AG09309 (cell line): ENCODE measurements at regions not wholly inside any gene's neighbourhood (a gene's known extent, or its start where the extent isn't known, plus 50 kb on each side); places are given as distances from the start of the nearest gene placed in this dataset.
A peak's percentile ranks its signal among the peaks of the same experiment; 100 is the strongest.

Experiments
- DNase-seq: peaks from one replicate; pipeline ENCODE4 v3.0.0-alpha.2; 2010; ENCODE audit warnings: low read depth
- H3K4me3 ChIP-seq: 2 replicates; pipeline ENCODE4 v1.5.1; 2011; ENCODE audit warnings: mild to moderate bottlenecking, low read depth, low read length, moderate library complexity; ENCODE audit not compliant: control insufficient read depth
- CTCF ChIP-seq: IDR thresholded peaks from 2 replicates; pipeline ENCODE4 v1.5.1; 2011; ENCODE audit warnings: mild to moderate bottlenecking, low read depth, low read length, inconsistent platforms; ENCODE audit not compliant: insufficient read depth, control insufficient read depth; ENCODE audit errors: missing control alignments

DNA sequence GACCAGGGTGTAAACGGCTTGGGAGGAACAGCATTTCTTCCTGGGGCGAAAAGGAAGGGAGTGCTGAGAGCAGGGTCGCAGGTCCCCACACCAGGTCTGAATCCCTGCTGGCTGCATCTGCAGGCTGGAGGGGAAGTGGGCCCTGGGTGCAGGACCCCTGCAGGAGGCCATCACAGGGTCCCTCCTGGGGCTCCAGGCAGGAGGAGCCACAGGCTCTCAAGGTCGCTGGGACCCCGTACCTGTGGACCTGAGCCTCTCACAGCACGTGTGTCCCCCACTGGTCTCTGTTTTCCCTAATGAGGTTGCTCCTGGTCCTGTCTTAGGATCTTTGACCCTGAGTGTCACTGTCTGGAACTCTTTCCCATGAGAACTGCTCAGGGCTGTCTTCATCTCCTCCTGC, 147.8 kb upstream of the ZNF236 start:
- TF ChIP-seq CTCF: no peak
- H3K4me3 ChIP-seq: no peak overlapping the region
- no peak for DNase-seq

- no peak for DNase-seq
- TF ChIP-seq CTCF: no peak
- no peak overlapping the region for H3K4me3 ChIP-seq
Measured at GRCh38 chr18:76673281-76674185, 148.8 kb upstream of the ZNF236 start.

- TF ChIP-seq CTCF: no peak
- DNase-seq: peak; percentile 32
Measured at GRCh38 chr18:76672627-76673026, 149.7 kb upstream of the ZNF236 start.

GRCh38 chr18:76670564-76671288, 151.6 kb upstream of the ZNF236 start:
- DNase-seq: no peak
- TF ChIP-seq CTCF: no peak
- H3K4me3 ChIP-seq: no peak overlapping the region

More at GRCh38 chr18:76672627-76673026, 149.7 kb upstream of the ZNF236 start:
- no peak overlapping the region for H3K4me3 ChIP-seq

- H3K4me3 ChIP-seq: no peak overlapping the region
- no peak for TF ChIP-seq CTCF
- no peak for DNase-seq
Measured at GRCh38 chr18:76668546-76668945, 153.8 kb upstream of the ZNF236 start.

DNA sequence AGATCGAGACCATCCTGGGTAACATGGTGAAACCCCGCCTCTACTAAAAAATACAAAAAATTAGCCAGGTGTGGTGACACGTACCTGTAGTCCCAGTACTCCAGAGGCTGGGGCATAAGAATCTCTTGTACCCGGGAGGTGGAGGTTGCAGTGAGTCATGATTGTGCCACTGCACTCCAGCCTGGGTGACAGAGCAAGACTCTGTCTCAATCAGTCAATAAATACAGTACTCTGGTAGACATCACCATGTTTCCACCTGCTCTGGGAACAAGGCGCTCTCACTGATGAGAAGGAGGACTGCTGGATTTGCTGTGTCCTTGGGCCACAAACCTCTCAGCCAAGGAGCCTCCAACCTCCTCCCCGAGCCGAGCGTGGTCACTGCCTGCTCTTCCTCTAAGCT, 154.2 kb upstream of the ZNF236 start:
- no peak for TF ChIP-seq CTCF
- H3K4me3 ChIP-seq: no peak overlapping the region
- DNase-seq: no peak
